ENCODE measurements at regions not wholly inside any gene's neighbourhood (a gene's known extent, or its start where the extent isn't known, plus 50 kb on each side); places are given as distances from the start of the nearest gene placed in this dataset.

DNA sequence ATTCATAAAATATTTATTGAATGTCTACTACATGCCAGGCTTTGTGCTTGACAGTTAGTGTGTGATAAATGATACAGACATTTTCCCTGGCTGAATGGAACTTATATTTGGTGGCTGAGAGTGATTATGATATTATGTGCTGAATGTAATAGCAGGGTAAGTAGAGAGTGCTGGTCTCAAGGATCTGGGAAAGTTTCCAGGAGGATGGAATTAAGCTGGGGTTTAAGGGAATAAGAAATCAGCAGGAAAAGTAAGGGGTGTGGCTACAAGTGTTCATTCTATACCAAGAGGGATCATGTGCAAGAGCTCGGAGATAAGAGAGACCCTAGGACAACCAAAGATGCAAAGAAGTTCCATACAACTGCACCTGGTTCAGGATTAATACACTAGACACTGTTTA, 500.1 kb upstream of the CFAP20DC start:
- intact Hi-C loops (cut with micrococcal nuclease): no loop called here
- DNase-seq: no peak
- Mint-ChIP-seq H3K36me3 (no peaks in the 10 kb centered on the region), H3K4me1 (ENCODE audit: low read depth) (peaks cover under 1% of the 10 kb centered on the region), H3K27ac (no peak overlapping the region), H3K27me3 (peaks cover under 1% of the 10 kb centered on the region), H3K9me3 (no peaks in the 10 kb centered on the region), H3K4me3 (no peak overlapping the region)
- ChIA-PET POLR2A (no interaction called here), CTCF (no interaction called here)

DNA sequence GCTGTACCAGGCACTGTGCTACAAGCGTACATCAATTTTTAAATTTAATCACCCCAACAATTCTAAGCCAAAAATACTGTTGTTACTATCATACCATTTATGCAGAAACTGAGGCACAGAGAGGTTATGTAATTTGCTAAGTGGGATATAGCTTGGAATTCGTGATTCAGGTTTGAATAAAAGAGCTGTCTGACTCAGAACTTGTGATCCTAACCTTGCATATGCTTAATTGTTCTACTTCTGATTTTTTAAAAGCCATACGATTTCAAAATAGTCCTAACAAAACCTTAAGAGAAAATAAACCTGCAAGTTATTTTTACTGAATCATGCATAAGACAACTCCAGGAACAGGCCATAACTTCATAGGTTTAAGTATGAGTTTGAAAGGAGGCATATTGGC, 498.0 kb upstream of the CFAP20DC start:
- H3K4me3 Mint-ChIP-seq: no peak overlapping the region
- H3K4me1 Mint-ChIP-seq (ENCODE audit: low read depth): peaks cover 3% of the 10 kb centered on the region
- ChIA-PET CTCF (interaction anchor here (0.6 kb wide), 1 partner anchor 270 kb away, joined by 3 read pairs; no protein-coding TSS in a partner anchor), POLR2A (no interaction called here)
- H3K9me3 Mint-ChIP-seq: no peaks in the 10 kb centered on the region
- peaks cover 3% of the 10 kb centered on the region for H3K27me3 Mint-ChIP-seq
- no peak for DNase-seq
- H3K27ac Mint-ChIP-seq: no peak overlapping the region
- intact Hi-C loops (cut with micrococcal nuclease): no loop called here
- no peaks in the 10 kb centered on the region for H3K36me3 Mint-ChIP-seq

DNA sequence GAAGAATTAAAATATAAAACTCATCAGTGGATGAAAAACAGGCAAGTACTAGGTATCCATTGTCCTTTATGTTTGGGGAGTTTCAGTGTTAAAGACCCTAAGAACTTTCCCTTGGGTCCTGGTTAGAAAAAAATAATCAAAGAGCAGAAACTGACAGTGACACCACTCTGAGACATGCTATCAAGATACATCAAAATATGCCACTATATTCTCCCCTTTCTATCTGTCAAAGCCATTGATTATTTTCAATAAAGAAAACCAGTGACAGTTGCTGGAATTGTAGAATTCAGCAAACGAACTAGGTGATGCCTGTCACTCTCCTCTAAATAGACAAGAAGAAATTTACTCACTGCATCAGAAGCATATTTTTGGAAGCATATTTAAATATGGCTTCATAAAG, 496.7 kb upstream of the CFAP20DC start:
- intact Hi-C loops (cut with micrococcal nuclease): no loop called here
- Mint-ChIP-seq H3K27me3 (peaks cover 3% of the 10 kb centered on the region), H3K36me3 (no peaks in the 10 kb centered on the region), H3K27ac (no peak overlapping the region), H3K4me1 (ENCODE audit: low read depth) (peaks cover 11% of the 10 kb centered on the region), H3K4me3 (no peak overlapping the region), H3K9me3 (no peaks in the 10 kb centered on the region)
- CTCF ChIA-PET: no interaction called here
- DNase-seq: no peak
- POLR2A ChIA-PET: no interaction called here

DNA sequence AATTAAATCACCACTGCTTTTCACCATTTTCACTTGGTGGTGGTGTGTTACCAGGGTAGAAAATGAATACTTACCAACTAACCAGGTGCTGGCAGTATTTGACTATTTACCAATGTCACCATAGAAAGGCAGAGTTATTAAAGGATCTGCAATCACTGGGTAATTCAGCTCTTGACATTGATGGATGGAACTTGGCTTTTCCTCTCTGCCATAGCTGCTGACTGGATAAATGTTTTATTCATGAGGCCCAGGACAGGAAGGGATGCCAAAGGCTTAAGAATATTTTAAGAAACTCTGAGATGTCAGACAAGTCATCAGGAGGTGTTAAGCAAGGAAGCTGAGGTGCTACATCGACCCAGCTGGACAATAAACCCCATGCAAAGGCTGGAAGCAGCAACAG, 495.5 kb upstream of the CFAP20DC start:
- CTCF ChIA-PET: interaction anchor here (0.6 kb wide), 1 partner anchor 113 kb away, joined by 5 read pairs; no protein-coding TSS in a partner anchor
- no peaks in the 10 kb centered on the region for H3K9me3 Mint-ChIP-seq

DNA sequence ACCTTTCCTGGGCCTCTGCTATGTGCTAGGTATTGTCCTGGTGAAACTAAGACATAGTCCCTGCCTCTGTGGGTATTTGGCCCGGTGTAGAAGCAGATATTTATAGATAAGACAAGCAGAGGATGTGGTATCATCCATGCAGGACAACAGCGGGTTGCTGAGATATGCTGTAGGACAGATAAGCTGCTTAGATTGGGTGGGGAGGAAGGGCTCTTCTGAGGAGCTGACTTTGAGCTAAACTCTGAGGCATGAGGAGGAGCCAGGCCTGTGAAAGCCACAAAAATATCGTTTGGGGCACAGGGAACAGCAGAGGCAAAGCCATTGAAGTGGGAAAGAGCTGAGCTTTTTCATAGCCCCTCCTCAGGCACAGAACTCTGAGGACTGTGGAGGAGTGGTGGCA, 492.5 kb upstream of the CFAP20DC start:
- ChIA-PET POLR2A (no interaction called here), CTCF (interaction anchor here (0.8 to 1.7 kb wide), 2 partner anchors 33 to 229 kb away, joined by 3 to 5 read pairs; no protein-coding TSS in a partner anchor)
- H3K4me3 Mint-ChIP-seq: no peak overlapping the region
- H3K36me3 Mint-ChIP-seq: no peaks in the 10 kb centered on the region
- no peaks in the 10 kb centered on the region for H3K9me3 Mint-ChIP-seq
- intact Hi-C loops (cut with micrococcal nuclease): loop anchor here (5.0 kb wide), 1 partner anchor 155 kb away; no protein-coding TSS in a partner anchor
- no peak overlapping the region for H3K27ac Mint-ChIP-seq
- no peak for DNase-seq
- peaks cover 26% of the 10 kb centered on the region for H3K4me1 Mint-ChIP-seq (ENCODE audit: low read depth)
- peaks cover 3% of the 10 kb centered on the region for H3K27me3 Mint-ChIP-seq

More for the DNA sequence above, 495.5 kb upstream of the CFAP20DC start:
- POLR2A ChIA-PET: no interaction called here
- Mint-ChIP-seq H3K4me3 (no peak overlapping the region), H3K36me3 (no peaks in the 10 kb centered on the region), H3K27me3 (peaks cover 3% of the 10 kb centered on the region), H3K27ac (no peak overlapping the region), H3K4me1 (ENCODE audit: low read depth) (peaks cover 20% of the 10 kb centered on the region)
- DNase-seq: no peak
- intact Hi-C loops (cut with micrococcal nuclease): no loop called here

- ChIA-PET CTCF (no interaction called here), POLR2A (no interaction called here)
- intact Hi-C loops (cut with micrococcal nuclease): loop anchor here (1.0 to 5.0 kb wide), 3 partner anchors 19 to 153 kb away; no protein-coding TSS in a partner anchor
- no peaks in the 10 kb centered on the region for H3K9me3 Mint-ChIP-seq
- H3K27me3 Mint-ChIP-seq: peaks cover 3% of the 10 kb centered on the region
- DNase-seq: peak; percentile 11
- H3K27ac Mint-ChIP-seq: peak overlapping the region; percentile 42
- no peak overlapping the region for H3K4me3 Mint-ChIP-seq
- H3K4me1 Mint-ChIP-seq (ENCODE audit: low read depth): peaks cover 26% of the 10 kb centered on the region
- H3K36me3 Mint-ChIP-seq: no peaks in the 10 kb centered on the region
These were observed 490.9 kb upstream of the CFAP20DC start for GRCh38 chr3:59540696-59541095.

DNA sequence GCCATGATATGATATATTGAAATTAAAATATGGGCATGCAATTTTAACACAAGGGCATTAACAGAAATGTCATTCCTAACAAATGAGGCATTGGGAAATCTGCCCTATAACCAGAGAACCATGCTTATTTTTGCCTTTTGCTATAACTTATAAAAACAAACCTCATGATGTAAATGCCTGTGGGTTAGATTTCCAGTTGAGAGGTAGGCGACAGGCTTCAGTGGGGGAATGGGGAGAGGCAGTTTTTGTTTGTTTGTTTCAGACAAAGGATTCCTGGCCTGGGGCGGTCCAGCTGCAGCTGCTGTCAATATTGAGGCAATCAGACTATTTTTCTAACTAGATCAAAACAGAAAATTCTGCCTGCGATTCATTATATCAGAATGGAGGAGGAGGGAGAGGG, 490.4 kb upstream of the CFAP20DC start:
- H3K27ac Mint-ChIP-seq: peak overlapping the region; percentile 23
- CTCF ChIA-PET: no interaction called here
- H3K4me3 Mint-ChIP-seq: no peak overlapping the region

GRCh38 chr3:59538753-59539432, 489.1 kb upstream of the CFAP20DC start:
- POLR2A ChIA-PET: no interaction called here
- CTCF ChIA-PET: no interaction called here

More for the DNA sequence above, 490.4 kb upstream of the CFAP20DC start:
- peaks cover 3% of the 10 kb centered on the region for H3K27me3 Mint-ChIP-seq
- POLR2A ChIA-PET: no interaction called here
- DNase-seq: no peak
- H3K4me1 Mint-ChIP-seq (ENCODE audit: low read depth): peaks cover 26% of the 10 kb centered on the region
- H3K36me3 Mint-ChIP-seq: no peaks in the 10 kb centered on the region
- no peaks in the 10 kb centered on the region for H3K9me3 Mint-ChIP-seq
- intact Hi-C loops (cut with micrococcal nuclease): loop anchor here (1.0 to 5.0 kb wide), 3 partner anchors 19 to 153 kb away; no protein-coding TSS in a partner anchor

GRCh38 chr3:59535791-59536221, 486.0 kb upstream of the CFAP20DC start:
- Mint-ChIP-seq H3K4me1 (ENCODE audit: low read depth) (peaks cover 11% of the 10 kb centered on the region), H3K36me3 (no peaks in the 10 kb centered on the region), H3K27me3 (no peaks in the 10 kb centered on the region), H3K27ac (no peak overlapping the region), H3K4me3 (no peak overlapping the region), H3K9me3 (no peaks in the 10 kb centered on the region)
- no peak for DNase-seq
- POLR2A ChIA-PET: no interaction called here
- CTCF ChIA-PET: no interaction called here
- intact Hi-C loops (cut with micrococcal nuclease): no loop called here

More at GRCh38 chr3:59538753-59539432, 489.1 kb upstream of the CFAP20DC start:
- intact Hi-C loops (cut with micrococcal nuclease): no loop called here
- Mint-ChIP-seq H3K27me3 (peaks cover 3% of the 10 kb centered on the region), H3K9me3 (no peaks in the 10 kb centered on the region), H3K27ac (no peak overlapping the region), H3K4me3 (no peak overlapping the region), H3K36me3 (no peaks in the 10 kb centered on the region), H3K4me1 (ENCODE audit: low read depth) (peaks cover 26% of the 10 kb centered on the region)
- no peak for DNase-seq

GRCh38 chr3:59531994-59532393, 482.2 kb upstream of the CFAP20DC start:
- POLR2A ChIA-PET: no interaction called here
- H3K36me3 Mint-ChIP-seq: no peaks in the 10 kb centered on the region
- intact Hi-C loops (cut with micrococcal nuclease): no loop called here
- H3K27me3 Mint-ChIP-seq: no peaks in the 10 kb centered on the region
- H3K27ac Mint-ChIP-seq: no peak overlapping the region
- no peak overlapping the region for H3K4me3 Mint-ChIP-seq
- CTCF ChIA-PET: no interaction called here
- H3K4me1 Mint-ChIP-seq (ENCODE audit: low read depth): peaks cover 7% of the 10 kb centered on the region
- H3K9me3 Mint-ChIP-seq: no peaks in the 10 kb centered on the region
- DNase-seq: no peak

- CTCF ChIA-PET: interaction anchor here (0.5 kb wide), 1 partner anchor 46 kb away, joined by 3 read pairs; no protein-coding TSS in a partner anchor
- POLR2A ChIA-PET: no interaction called here
- intact Hi-C loops (cut with micrococcal nuclease): no loop called here
- Mint-ChIP-seq H3K27me3 (no peaks in the 10 kb centered on the region), H3K36me3 (no peaks in the 10 kb centered on the region), H3K9me3 (no peaks in the 10 kb centered on the region), H3K27ac (no peak overlapping the region), H3K4me1 (ENCODE audit: low read depth) (peaks cover 13% of the 10 kb centered on the region), H3K4me3 (no peak overlapping the region)
- no peak for DNase-seq
These were observed 481.4 kb upstream of the CFAP20DC start for GRCh38 chr3:59531066-59531745.

- CTCF ChIA-PET: interaction anchor here (0.9 to 1.2 kb wide), 2 partner anchors 31 to 140 kb away, joined by 3 read pairs; no protein-coding TSS in a partner anchor
- Mint-ChIP-seq H3K4me3 (no peak overlapping the region), H3K27me3 (peaks cover 2% of the 10 kb centered on the region), H3K36me3 (no peaks in the 10 kb centered on the region), H3K4me1 (ENCODE audit: low read depth) (peaks cover 15% of the 10 kb centered on the region), H3K27ac (no peak overlapping the region), H3K9me3 (no peaks in the 10 kb centered on the region)
- intact Hi-C loops (cut with micrococcal nuclease): no loop called here
- POLR2A ChIA-PET: no interaction called here
- DNase-seq: no peak
These were observed 478.4 kb upstream of the CFAP20DC start for GRCh38 chr3:59528251-59528650.
